Inflammatory macrophage treated with lipopolysaccharide for 1 hour (primary cell): ENCODE measurements at regions not wholly inside any gene's neighbourhood (a gene's known extent, or its start where the extent isn't known, plus 50 kb on each side); places are given as distances from the start of the nearest gene placed in this dataset.
A peak's percentile ranks its signal among the peaks of the same experiment; 100 is the strongest.

Source experiments
- DNase-seq, 2 donors: peaks; one replicate each; pipeline ENCODE4 v3.0.0-alpha.2; 2020 to 2022

DNA sequence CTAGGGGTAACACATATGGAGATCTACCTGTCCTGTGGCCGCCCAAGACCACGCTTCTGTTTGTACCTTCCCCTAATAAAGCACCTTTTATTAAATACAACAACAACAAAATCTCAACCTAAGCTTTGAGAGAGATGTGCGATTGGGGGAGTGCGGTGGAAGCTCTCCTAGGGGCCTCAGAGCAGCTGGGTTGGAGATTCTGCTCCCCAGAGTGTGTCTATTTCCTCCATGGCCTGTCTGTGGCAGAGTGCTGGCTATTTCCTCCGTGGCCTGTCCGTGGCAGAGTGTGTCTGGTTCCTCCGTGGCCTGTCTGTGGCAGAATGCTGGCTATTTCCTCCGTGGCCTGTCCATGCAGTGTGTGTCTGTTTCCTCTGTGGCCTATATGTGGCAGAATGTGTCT lies 139.3 kb upstream of the IPO9 start:
- no peak for DNase-seq

DNA sequence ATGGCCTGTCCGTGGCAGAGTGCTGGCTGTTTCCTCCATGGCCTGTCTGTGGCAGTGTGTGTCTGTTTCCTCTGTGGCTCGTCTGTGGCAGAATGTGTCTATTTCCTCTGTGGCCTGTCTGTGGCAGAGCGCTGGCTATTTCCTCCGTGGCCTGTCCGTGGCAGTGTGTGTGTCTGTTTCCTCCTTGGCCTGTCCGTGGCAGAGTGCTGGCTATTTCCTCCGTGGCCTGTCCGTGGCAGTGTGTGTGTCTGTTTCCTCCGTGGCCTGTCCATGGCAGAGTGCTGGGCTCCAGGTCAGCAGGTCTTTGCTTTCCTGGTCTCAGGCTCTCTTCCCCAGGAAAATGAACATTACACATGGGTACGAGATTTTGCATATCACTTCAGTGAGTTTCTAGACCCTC lies 138.4 kb upstream of the IPO9 start:
- DNase-seq: no peak

DNA sequence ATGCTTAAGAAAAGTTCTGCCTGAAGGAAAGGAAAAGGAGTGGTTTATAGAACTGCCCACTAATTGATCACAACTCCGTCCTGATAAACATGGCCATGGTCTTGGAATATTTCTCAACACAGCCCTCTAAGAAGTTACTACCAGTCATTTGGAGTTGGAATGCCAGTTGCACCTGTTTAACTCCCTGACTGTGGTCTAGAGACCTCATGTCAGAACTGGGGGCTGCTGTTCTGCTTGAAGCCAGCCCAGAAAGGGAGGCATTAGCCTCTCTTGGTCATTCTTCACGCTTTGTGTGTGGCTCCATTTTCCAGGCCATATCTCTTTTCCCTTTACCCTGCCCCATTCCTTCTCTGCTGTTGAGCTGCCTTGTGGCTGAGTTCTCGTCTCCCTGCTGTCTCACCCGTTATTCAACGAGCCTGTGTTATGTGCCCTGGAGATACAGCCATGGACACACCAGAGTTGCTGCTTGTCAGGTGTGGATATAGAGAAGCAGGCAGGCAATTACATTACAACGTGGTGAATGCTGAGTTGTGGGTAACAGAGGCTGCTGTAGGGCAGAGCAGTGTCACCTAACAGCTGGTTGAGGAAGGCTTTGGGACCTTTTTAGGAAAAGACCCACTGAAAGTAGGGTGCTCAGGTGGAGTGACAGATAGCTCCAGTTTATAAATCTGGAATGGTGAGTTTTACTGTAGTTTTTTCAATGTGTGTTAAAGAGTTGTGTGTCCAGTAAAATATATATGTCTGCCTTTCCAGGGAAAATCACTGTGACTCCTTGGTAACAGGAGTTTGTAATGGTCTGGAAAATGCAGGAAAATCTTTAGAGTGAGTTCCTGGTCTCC lies 137.0 kb upstream of the IPO9 start:
- no peak for DNase-seq

DNA sequence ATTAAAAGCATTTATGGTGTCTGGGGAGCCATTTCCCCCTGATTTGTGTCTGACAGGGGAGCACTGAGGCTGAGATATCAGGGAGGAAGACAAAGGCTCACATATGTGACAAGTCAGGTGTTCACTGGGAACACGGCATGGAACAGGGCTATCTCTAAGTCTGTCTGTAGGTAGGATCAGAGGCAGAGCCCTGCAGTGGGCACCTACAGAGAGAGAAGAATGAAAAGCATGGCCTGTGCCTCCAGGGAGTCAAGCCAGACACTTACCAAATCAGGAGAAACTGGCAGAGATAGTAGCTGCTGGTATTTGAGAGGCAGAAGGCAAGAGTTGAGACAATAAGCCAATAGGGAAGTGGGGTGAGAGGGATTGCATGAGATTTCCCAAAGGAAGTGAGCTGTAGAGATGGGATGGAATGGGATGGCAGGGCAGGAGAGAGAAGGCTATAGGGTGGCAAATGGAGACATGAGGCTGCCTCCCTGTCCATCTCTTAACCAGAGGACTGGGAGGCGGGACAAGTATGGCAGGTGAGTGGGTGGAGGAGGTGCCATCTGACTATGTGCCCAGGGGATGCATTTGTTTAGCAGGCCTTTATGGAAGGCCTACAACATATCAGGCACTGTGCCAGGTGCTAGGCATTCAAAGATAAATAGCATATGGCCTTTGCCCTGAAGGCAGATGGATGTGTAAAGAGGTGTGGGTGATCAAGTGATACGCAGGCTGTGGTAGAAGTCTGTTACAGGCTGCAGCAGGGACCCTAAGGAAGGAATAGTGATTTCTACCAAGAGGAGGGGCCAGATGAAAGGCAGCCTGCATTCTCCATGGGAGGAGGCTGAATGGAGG lies 136.2 kb upstream of the IPO9 start:
- DNase-seq: no peak

DNA sequence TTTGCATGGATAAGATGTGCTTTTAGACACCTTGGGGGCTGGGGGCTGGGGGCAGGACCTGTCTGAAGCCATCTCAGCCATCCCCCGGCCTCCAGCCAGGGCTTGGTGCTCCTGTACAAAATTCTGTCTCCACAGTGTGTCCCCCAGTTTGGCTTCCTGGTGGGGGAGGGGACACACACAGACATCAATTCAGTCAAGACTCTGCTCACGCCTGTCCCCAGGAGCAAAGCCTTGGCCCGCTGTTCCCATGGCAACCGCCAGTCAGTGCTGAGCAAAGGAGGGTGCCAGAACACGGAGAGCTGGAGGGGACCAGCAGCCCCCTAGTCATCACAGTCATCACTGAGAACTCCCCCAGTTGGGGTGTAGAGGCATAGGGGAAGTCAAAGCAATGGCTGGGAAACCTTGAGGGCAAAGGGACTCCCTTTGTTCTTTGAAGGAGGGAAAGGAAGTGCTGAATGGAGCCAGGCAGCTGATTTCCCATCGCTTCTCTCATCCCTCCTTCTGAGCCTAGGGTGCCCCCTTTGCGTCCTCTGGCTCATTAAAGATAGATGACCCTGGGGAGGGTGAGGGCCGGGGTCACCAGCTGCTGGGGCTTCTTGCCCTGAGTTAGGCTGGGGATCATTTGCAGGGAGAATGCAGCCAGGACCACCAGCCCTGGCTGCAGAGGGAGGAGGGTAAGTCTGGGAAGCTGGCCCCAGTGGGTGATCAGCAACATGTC lies 134.9 kb upstream of the IPO9 start:
- no peak for DNase-seq

DNA sequence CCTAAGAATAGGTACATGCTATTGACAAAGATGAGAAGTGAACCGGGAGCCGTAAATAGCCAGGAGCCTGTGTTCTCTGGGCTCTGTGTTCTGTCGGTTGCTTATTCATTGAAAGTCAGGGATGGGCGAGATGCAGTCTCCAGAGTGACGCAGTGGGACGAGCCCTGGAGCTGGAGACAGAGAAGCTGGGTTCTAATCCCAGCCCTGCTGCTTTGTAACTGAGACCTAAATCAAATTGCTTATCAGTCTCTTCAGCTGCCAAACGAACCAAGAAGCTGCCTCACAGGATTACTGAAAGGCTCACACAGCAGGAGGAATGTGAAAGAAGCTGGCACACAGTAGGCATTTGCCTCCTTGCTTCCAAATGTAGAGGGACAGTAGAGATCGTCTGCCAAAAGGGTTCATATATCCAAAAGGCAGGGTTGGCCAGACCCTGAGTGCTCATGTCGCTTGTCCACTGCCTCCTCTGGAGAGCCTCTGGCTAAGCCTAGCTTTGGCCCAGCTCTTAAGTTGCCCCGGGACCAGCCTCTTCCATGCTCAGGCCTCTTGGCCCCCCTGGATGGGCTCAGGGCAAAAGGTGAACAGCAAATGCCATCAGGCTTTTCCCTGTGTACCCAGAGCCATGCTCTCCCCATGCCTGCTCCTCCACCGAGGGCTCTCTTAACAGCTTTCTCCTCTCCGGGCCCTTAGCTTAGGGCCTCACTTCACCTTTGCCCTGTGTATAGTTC lies 134.2 kb upstream of the IPO9 start:
- DNase-seq: no peak

DNA sequence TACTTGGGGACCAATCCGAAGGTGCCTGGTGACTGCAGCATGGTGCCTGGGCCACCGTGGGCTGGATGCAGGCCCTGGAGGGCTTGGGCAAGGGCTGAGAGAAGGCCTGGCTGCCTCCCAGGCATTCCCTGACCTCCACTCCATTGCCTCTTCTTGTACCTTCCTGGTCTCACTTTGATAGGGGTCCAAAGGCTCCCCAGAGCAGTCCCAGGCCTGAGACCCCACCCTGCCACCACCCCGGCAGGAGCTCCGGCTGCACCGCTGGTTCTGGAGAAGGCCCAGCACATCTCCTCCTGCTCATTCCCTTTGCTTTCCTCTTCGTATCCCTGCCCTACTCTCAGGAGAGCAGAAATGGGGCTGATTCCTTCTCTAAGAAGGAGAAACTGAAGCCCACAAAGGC lies 133.3 kb upstream of the IPO9 start:
- no peak for DNase-seq

DNA sequence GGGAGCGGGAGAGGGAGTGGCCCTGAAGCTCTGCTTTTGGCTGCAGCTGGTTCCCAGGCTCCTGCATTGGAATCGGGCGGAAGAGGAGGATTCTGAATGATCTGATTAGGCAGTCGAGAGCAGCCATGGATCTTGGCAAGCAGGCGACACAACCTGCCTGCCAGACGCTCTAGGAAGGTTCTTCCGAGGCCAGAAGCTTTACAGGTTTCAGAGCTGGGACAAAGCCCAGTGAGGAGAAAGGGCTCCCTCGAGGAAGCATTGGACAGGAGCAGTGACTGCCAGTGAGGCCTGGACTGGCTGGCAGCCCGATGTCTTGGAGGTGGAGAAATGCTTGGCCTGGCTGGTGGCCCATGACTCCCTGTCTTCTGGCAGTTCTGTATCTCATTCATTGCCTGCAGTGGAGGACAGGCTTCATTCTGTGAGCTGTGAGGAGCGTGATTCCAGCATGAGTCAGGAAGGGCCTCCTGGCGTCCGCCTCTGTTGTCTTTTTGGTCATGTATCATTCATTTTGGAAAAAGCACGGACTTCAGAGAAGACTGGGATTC lies 132.7 kb upstream of the IPO9 start:
- no peak for DNase-seq

DNA sequence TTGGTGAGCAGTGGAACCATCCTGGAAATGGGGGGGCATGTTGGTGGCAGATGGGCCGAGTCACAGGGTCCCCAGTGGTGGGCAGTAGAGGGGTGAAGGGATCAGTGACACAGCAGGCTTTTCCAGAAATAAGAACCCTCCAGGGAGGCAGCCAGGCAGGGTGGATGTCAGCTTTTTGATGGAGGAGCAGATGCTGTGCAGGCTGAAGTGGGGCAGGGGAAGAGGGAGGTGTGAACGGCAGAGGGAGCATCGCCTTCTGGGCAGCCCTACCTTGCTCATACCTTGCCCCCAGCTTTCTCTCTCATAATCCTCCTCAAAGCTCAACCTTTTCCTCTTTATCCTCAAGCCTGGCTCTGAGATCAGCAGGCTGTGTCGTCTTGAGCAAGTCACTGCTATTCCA lies 131.8 kb upstream of the IPO9 start:
- DNase-seq: no peak

DNA sequence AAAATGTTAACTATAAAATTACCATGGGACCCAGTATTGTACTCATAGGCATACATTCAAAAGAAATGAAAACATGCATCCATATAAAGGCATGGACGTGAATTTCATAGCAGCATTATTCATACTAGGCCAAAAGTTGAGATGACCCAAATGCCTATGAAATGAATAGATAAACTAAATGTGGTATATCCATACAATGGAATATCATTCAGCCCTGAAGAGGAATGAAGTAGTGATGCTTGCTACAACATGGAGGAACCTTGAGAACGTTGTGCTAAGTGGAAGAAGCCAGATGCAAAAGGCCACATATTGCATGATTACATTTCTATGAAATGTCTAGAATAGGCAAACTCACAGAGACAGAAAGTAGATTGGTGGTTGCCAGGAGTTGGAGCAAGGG lies 127.1 kb upstream of the IPO9 start:
- no peak for DNase-seq

DNA sequence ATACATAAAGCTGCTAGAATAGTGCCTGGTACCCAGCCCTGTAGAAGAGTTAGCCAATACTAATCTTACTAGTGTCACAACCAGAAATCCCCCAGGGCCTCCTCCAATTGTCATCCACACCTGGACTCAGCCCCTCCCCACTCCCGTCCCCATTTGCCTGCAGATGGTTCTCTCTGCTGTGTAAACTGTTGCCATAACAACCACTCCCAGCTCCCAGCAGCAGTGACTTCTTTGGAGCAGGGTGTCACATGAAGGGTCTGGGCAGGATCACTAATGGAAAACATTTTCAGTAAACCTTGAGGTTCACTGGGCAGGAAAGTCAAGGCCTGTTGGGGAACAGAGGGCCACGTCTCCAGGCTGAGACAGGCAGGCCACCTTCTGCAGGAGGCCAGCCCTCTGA lies 126.0 kb upstream of the IPO9 start:
- no peak for DNase-seq

DNA sequence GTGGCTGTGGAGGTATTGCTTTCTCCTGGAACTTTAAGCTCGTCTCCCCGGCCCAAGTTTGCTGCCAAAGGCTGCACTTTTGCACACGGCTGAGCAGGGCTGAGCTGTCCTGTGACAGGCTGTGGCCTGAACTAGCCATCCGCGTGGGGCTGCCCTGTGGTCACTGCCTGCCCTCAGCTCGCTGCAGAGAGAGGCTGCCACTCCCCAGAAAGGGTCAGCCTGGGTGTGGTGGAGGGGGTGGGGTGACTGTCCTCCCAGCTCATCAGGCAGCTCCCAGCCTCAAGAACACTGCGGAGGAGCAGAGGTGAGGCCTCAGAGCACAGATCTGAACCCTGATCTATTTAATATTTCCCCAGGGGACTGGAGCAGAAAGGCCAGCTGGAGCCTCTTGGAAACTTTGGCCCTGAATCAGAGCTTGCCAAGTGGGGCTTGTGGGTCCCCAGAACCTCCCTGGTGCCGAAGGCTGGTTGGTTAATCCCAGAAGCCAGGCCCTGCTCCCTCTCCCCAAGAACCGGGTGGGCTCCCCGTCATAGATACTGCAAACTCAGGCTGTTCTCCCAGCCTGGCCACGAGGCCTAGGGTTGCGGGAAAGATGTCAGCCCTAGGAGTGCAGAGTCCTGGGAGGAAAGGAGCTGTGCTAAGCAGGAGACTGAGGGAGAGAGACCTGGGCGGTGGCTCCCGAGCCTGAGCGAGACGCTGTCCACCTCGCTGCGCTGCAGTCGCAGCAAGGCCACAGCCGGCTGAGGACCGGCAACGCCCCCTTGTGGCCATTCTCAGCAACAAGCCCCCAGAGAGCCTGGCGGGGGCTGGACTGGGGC lies 125.1 kb upstream of the IPO9 start:
- DNase-seq: peak; percentile 44 to 89

DNA sequence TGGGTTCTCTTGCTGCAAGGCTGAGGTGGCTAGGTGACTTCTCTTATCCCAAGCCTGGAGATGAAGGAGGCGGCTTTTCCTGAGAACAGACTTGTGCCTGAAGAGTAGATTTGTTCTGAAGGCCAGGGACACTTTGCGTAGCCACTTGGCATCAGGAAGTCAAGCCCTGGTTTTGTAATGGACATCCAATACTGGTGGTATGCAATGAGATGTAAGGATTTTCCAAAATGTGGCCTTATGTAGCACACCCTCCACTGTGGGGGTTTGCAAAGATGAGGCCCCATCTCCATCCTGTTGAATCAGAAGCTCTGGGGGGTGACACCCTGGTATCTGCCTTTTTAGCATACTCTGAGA lies 124.5 kb upstream of the IPO9 start:
- no peak for DNase-seq

DNA sequence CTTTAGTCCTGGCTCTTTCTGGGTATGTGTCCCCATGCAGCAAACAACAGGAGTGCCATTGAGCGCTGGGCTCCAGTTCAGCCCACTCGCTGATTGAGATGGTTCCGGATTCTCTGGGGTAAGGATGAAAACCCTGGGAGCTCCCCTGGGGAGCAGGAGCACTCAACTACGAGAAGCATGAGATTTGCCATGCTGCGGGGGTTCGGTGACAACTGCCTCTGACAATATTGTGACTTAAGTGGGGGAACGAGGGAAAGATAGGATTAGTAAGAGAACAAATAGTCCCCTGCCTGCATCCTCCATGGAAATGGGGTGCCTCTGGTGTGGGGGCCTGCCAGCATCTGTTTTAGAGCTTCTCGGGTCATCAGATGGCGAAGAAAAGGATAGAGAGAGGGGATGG lies 123.6 kb upstream of the IPO9 start:
- DNase-seq: no peak

DNA sequence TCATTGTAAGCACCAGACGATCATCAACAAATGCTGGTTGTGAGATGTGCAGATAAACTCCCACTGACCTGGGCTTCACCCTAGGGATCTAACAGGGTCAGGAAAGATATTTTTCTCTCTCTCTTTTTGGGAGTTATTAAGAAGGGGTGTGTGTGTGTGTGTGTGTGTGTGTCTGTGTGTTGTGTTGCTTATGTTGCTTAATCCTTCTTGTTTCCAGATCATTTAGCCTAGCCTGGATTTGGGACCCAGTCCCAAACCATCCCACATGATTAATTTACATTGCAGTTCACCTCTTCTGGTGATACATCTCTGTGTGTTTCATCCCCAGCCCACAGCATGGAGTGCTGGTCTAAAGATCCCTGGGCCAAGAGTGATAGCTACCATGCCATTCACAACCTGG lies 122.8 kb upstream of the IPO9 start:
- DNase-seq: no peak

DNA sequence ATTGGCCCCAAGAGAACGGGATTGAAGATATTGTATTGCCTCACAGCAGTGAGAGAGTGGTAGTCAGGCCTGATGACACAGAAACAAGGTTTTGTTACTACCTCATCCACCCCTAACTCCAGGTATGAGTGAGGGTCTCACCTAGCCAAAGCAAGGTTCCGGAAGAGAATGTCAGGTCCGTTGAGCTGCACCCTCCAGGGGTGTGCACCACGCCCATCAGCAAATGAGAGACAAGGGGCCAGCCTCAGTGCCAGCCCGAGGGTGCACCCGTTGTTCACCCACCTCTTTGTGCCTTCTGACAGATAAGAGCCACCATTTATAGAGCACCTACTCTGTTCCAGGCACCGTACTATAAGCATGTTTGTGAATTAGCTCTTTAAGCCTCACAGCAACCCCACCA lies 121.9 kb upstream of the IPO9 start:
- DNase-seq: no peak

DNA sequence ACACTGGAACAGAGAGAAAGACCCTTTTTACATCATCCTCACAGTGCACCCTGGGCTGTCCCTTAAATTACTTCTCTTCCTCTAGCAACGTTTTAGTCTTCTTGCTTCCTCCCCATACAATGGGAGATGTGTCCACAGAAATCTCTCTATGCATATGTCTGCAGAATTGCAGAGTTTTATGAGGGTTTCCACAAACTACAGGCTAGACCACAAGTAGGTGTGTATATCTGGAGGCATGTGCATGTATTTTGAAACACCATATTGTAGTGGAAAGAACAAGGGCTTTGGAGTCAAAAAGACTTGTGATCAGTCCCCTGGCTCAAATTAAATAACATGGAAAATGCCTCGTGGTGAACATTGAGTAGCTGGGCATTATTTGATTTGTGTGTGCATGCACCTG lies 121.3 kb upstream of the IPO9 start:
- DNase-seq: peak in 1 of 2 donors; percentile 52

DNA sequence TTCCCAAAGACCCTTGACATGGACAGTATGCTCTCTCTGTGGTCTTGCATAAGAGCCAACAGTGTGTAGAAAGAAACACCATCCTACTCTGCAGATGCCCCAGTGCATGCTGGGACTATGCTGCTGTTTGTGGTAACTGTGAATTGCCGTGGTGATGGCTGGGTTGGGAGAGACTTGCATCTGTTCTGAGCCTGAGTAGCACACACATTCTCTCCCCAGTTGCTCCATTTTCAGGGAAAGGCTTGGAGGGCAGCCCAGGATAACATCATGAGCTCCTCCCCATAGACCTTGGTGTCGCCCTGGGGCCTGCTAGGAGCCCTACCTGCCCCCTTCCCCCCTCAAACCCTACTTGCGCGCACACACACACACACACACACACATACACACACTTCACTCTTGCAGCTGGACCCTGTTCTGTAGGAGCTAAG lies 120.9 kb upstream of the IPO9 start:
- DNase-seq: peak; percentile 22 to 55

DNA sequence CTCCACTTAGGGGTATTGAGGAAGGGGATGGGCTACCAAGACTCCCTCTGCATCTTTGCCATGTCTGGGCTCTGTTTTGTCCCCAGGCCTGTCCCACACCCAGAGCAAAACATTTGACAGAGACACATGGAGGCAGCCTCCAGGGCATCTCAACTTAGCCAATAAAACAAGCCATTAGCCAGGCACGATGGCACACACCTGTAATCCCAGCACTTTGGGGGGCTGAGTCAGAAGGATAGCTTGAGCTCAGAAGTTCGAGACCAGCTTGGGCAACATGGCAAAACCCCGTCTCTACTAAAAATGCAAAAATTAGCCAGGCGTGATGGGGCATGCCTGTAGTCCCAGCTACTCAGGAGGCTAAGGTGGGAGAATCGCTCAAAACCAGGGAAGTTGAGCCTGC lies 120.3 kb upstream of the IPO9 start:
- DNase-seq: no peak

DNA sequence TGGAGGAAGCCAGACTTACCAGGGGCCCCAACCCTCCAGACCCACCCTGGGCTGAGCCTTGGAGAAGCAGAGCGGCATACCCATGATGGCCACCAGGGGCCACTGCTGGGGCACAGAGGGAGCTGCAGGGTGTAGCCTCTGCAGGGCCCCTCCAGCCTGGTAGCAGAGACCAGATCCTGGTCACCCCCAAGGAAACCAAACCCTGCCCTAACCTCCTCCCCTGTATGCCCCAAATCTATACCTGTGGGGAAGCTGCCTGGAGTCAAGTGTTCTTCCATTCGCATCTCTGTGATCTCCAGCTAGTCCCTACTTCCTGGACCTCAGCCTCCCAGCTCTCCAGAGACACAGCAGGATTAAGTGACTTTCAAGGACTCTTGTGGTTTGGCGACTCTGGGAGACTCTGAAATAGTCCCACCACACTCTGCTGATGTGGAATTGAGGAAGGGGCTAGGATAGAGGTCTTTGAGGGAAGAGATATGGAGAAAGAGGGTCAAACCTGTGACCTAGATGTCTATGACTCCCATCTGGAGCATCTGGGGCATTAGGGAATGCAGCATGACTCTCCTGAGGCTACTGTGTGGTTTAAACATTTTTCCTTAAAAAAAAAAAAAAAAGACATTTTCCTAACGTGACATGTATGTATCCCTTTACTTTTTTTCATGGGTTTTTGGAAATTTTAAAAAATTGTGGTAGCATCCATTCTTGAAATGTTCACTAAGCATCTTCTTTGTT lies 119.2 kb upstream of the IPO9 start:
- peak; percentile 29 to 83 for DNase-seq
